DOHH2 (cell line): ENCODE measurements at regions not wholly inside any gene's neighbourhood (a gene's known extent, or its start where the extent isn't known, plus 50 kb on each side); places are given as distances from the start of the nearest gene placed in this dataset.

Source experiments
- EZH2phosphoT487 ChIP-seq: fragments of 200-600 bp; sonication (generic); IDR thresholded peaks from 2 replicates; pipeline ENCODE4 v1.6.1; 2017; ENCODE audit warnings: borderline replicate concordance, mild to moderate bottlenecking, antibody characterized with exemption, low read length, moderate library complexity, mixed read lengths
- TF ChIP-seq, protein P1 (sequence below): fragments of 200-600 bp; sonication (generic); IDR thresholded peaks from one replicate; pipeline ENCODE4 v1.5.1; 2014; ENCODE audit warnings: antibody characterized with exemption, mild to moderate bottlenecking, low read depth, low read length; ENCODE audit not compliant: poor library complexity, severe bottlenecking

DNA sequence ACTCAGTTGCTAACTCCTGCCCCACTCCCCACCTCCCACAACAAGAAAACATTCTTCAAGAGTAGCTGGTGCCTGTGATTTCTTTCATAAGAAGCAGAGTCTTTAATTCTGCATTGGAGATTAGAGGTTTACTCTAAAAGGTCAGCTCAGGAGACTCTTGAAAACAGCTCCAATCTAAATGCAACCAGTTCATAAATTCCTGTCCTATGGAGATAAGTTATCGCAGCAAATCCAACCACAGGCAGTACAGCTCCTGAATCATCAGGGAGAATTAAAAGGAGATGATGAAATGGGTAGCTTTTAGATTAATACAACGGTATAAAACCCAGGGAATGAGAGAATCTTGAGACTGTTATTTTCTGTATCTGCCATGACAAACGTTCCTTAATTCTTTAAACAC, 130.7 kb downstream of the SOCS6 start:
- TF ChIP-seq, protein P1, sequence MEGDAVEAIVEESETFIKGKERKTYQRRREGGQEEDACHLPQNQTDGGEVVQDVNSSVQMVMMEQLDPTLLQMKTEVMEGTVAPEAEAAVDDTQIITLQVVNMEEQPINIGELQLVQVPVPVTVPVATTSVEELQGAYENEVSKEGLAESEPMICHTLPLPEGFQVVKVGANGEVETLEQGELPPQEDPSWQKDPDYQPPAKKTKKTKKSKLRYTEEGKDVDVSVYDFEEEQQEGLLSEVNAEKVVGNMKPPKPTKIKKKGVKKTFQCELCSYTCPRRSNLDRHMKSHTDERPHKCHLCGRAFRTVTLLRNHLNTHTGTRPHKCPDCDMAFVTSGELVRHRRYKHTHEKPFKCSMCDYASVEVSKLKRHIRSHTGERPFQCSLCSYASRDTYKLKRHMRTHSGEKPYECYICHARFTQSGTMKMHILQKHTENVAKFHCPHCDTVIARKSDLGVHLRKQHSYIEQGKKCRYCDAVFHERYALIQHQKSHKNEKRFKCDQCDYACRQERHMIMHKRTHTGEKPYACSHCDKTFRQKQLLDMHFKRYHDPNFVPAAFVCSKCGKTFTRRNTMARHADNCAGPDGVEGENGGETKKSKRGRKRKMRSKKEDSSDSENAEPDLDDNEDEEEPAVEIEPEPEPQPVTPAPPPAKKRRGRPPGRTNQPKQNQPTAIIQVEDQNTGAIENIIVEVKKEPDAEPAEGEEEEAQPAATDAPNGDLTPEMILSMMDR, result no peak
- TF ChIP-seq EZH2phosphoT487, result no peak
